Endodermal cell (in vitro differentiated cells): ENCODE measurements at regions not wholly inside any gene's neighbourhood (a gene's known extent, or its start where the extent isn't known, plus 50 kb on each side); places are given as distances from the start of the nearest gene placed in this dataset.

Source experiments
- DNase-seq: peaks from one replicate; pipeline ENCODE4 v3.0.0-alpha.2; 2017
- H3K27ac ChIP-seq: 2 replicates; pipeline ENCODE4 v1.5.1; 2013; ENCODE audit warnings: mild to moderate bottlenecking, low read depth, low read length, moderate library complexity
- H3K27me3 ChIP-seq: 2 replicates; pipeline ENCODE4 v1.6.1; 2013; ENCODE audit warnings: mild to moderate bottlenecking, low read length, moderate library complexity; ENCODE audit not compliant: insufficient read depth, control insufficient read depth, poor library complexity, severe bottlenecking
- H3K36me3 ChIP-seq: 2 replicates; pipeline ENCODE4 v1.7.0; 2013; ENCODE audit warnings: mild to moderate bottlenecking, low read length, moderate library complexity; ENCODE audit not compliant: control insufficient read depth, insufficient read depth
- H3K4me1 ChIP-seq: one replicate; pipeline ENCODE4 v1.7.0; 2013; ENCODE audit warnings: low read length; ENCODE audit not compliant: control insufficient read depth, insufficient read depth
- H3K4me3 ChIP-seq: 2 replicates; pipeline ENCODE4 v1.5.1; 2013; ENCODE audit warnings: mild to moderate bottlenecking, low read length, moderate library complexity
- H3K9ac ChIP-seq: 2 replicates; pipeline ENCODE4 v1.6.1; 2013; ENCODE audit warnings: mild to moderate bottlenecking, low read length, moderate library complexity; ENCODE audit not compliant: poor library complexity, severe bottlenecking; ENCODE audit errors: extremely low read depth
- H3K9me3 ChIP-seq: 2 replicates; pipeline ENCODE4 v1.6.1; 2013; ENCODE audit warnings: mild to moderate bottlenecking, low read length, moderate library complexity; ENCODE audit not compliant: control insufficient read depth
- H3K27ac Mint-ChIP-seq: 2 replicates; pipeline ENCODE4 v1.8.0; 2020; ENCODE audit warnings: mixed read lengths
- H3K27me3 Mint-ChIP-seq: 2 replicates; pipeline ENCODE4 v1.8.0; 2021; ENCODE audit warnings: mild to moderate bottlenecking, mixed read lengths; ENCODE audit not compliant: insufficient read depth
- H3K36me3 Mint-ChIP-seq: 2 replicates; pipeline ENCODE4 v1.8.0; 2020; ENCODE audit warnings: low read depth, mixed read lengths
- H3K4me1 Mint-ChIP-seq: 2 replicates; pipeline ENCODE4 v1.8.0; 2020; ENCODE audit warnings: mixed read lengths
- H3K4me3 Mint-ChIP-seq: 2 replicates; pipeline ENCODE4 v1.8.0; 2020; ENCODE audit warnings: mild to moderate bottlenecking, moderate library complexity, mixed read lengths
- H3K9me3 Mint-ChIP-seq: 2 replicates; pipeline ENCODE4 v1.8.0; 2020; ENCODE audit warnings: mild to moderate bottlenecking, mixed read lengths
- WGBS, 2 experiments: methylation state at CpG; one replicate each; pipeline versions ENCODE4 v1.1.5 to v1.1.7; 2013; ENCODE audit warnings: missing lambda C conversion rate in 2 of 2, mixed read lengths in 1 of 2; ENCODE audit not compliant: insufficient coverage in 1 of 2, insufficient read length in 1 of 2; 5-methylcytosine and 5-hydroxymethylcytosine counted together
- TF ChIP-seq, protein P1 (sequence below): fragments of 200-600 bp; sonication (generic); conservative IDR thresholded peaks from 2 replicates; pipeline ENCODE4 v1.5.0; 2021; ENCODE audit warnings: antibody characterized with exemption, mild to moderate bottlenecking

DNA sequence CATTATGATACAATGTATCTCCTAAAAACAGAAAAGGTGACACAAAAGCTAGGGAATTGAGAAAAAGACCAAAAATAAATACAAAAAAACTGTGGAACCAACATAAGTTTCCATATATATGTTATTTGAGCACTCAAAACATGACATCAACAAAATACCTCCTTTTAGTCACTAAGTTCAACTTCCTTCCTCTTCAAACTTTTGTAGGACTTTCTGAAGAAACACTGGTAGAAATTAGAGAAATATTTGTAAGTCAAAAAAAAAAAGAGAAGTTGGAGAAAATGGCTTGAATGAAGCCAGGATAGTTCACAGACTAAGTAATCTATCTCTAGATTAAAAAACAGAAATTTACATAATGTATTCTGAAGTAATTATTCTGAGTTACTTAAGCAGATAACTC is 208.4 kb upstream of the ALCAM start:
- no peak overlapping the region for H3K9ac ChIP-seq
- no peaks in the 10 kb centered on the region for H3K4me1 ChIP-seq
- no peaks in the 10 kb centered on the region for H3K27me3 ChIP-seq
- Mint-ChIP-seq H3K27me3 (no peaks in the 10 kb centered on the region), H3K9me3 (no peaks in the 10 kb centered on the region), H3K36me3 (no peaks in the 10 kb centered on the region), H3K4me3 (no peak overlapping the region), H3K4me1 (no peaks in the 10 kb centered on the region), H3K27ac (no peak overlapping the region)
- no peak for DNase-seq
- H3K36me3 ChIP-seq, result no peaks in the 10 kb centered on the region
- H3K9me3 ChIP-seq, result no peaks in the 10 kb centered on the region
- no peak overlapping the region for H3K4me3 ChIP-seq
- TF ChIP-seq, protein P1, sequence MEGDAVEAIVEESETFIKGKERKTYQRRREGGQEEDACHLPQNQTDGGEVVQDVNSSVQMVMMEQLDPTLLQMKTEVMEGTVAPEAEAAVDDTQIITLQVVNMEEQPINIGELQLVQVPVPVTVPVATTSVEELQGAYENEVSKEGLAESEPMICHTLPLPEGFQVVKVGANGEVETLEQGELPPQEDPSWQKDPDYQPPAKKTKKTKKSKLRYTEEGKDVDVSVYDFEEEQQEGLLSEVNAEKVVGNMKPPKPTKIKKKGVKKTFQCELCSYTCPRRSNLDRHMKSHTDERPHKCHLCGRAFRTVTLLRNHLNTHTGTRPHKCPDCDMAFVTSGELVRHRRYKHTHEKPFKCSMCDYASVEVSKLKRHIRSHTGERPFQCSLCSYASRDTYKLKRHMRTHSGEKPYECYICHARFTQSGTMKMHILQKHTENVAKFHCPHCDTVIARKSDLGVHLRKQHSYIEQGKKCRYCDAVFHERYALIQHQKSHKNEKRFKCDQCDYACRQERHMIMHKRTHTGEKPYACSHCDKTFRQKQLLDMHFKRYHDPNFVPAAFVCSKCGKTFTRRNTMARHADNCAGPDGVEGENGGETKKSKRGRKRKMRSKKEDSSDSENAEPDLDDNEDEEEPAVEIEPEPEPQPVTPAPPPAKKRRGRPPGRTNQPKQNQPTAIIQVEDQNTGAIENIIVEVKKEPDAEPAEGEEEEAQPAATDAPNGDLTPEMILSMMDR, result no peak
- H3K27ac ChIP-seq, result no peak overlapping the region

DNA sequence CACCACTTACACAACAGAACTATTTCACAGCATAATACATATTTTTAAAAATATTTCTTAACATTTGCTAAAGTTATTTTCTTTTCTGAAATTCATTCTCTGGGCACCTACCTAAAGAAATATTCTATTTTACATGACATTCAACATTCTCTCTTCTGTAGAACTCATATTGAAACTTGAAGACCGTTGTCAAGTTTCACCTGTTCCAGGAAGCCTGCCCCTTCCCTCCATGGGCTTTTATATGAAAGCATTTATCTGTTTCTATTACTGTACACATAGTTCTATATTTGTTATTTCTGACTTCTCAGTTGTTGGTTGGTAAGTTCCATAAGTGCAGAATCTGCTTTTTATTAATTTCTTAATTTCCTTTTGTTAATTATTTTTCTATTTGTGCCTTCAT is 204.3 kb upstream of the ALCAM start:
- no peaks in the 10 kb centered on the region for H3K9me3 ChIP-seq
- TF ChIP-seq, protein P1, result no peak
- no peaks in the 10 kb centered on the region for H3K27me3 ChIP-seq
- Mint-ChIP-seq H3K9me3 (no peaks in the 10 kb centered on the region), H3K4me3 (no peak overlapping the region), H3K27ac (no peak overlapping the region), H3K4me1 (no peaks in the 10 kb centered on the region), H3K36me3 (no peaks in the 10 kb centered on the region), H3K27me3 (no peaks in the 10 kb centered on the region)
- H3K4me3 ChIP-seq, result no peak overlapping the region
- H3K36me3 ChIP-seq, result no peaks in the 10 kb centered on the region
- H3K27ac ChIP-seq, result no peak overlapping the region
- H3K9ac ChIP-seq, result no peak overlapping the region
- DNase-seq, result no peak
- 75% methylated on average over 1 of the region's 1 CpG; no CpG with 5 or more reads in 1 of the 2 experiments for WGBS, 2 experiments
- no peaks in the 10 kb centered on the region for H3K4me1 ChIP-seq

DNA sequence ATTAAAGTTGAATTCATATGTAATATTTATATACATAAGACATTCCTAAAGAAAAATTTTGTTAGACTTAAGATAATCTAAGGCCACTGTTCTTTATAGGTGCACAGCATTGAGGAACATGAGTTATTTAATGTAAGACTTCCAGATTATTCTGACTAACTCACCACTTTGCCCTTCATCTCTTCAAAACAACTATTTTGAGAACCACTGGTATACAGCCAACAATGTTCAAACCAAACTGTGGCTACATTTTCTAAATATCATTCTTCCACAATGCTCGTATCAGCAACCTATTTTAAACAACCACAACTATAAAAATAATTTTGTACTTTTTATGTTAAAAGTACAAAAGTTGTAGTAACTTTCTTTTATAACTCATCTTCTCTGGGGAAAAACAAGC is 199.8 kb upstream of the ALCAM start:
- H3K4me1 Mint-ChIP-seq, result no peaks in the 10 kb centered on the region
- TF ChIP-seq, protein P1, result no peak

More for the DNA sequence above, 199.8 kb upstream of the ALCAM start:
- no peaks in the 10 kb centered on the region for H3K36me3 ChIP-seq
- no CpG with 5 or more reads among the region's 1 CpG for WGBS, 2 experiments
- Mint-ChIP-seq H3K36me3 (no peaks in the 10 kb centered on the region), H3K27me3 (no peaks in the 10 kb centered on the region), H3K4me3 (no peak overlapping the region), H3K27ac (no peak overlapping the region), H3K9me3 (no peaks in the 10 kb centered on the region)
- no peak overlapping the region for H3K27ac ChIP-seq
- no peaks in the 10 kb centered on the region for H3K9me3 ChIP-seq
- no peak overlapping the region for H3K4me3 ChIP-seq
- H3K9ac ChIP-seq, result no peak overlapping the region
- no peaks in the 10 kb centered on the region for H3K27me3 ChIP-seq
- DNase-seq, result no peak
- no peaks in the 10 kb centered on the region for H3K4me1 ChIP-seq
